Cardiac fibroblast (primary cell): ENCODE measurements at regions not wholly inside any gene's neighbourhood (a gene's known extent, or its start where the extent isn't known, plus 50 kb on each side); places are given as distances from the start of the nearest gene placed in this dataset.
A peak's percentile ranks its signal among the peaks of the same experiment; 100 is the strongest.

Source experiments
- DNase-seq, 2 donors: peaks; one replicate each; pipeline versions ENCODE4 v3.0.0 to v3.0.0-alpha.2; 2010; ENCODE audit warnings: low read depth in 2 of 2
- H3K4me3 ChIP-seq, 2 donors: replicated peaks in 1 of 2; 1 replicate in 1 of 2; 2 replicates in 1 of 2; pipeline ENCODE4 v1.5.1; 2011; ENCODE audit warnings: low read depth in 2 of 2, low read length in 2 of 2, mild to moderate bottlenecking in 2 of 2, moderate library complexity in 1 of 2
- CTCF ChIP-seq: IDR thresholded peaks from one replicate; pipeline ENCODE4 v1.5.1; 2011; ENCODE audit warnings: low read depth, mild to moderate bottlenecking, low read length, inconsistent platforms

- TF ChIP-seq CTCF, result no peak
- no peak for DNase-seq
- H3K4me3 ChIP-seq, result no peak overlapping the region
Measured at GRCh38 chr21:32093646-32094462, 185.0 kb downstream of the MIS18A start.

GRCh38 chr21:32090956-32091355, 187.9 kb downstream of the MIS18A start:
- DNase-seq, result no peak
- H3K4me3 ChIP-seq, result no peak overlapping the region
- TF ChIP-seq CTCF, result no peak

DNA sequence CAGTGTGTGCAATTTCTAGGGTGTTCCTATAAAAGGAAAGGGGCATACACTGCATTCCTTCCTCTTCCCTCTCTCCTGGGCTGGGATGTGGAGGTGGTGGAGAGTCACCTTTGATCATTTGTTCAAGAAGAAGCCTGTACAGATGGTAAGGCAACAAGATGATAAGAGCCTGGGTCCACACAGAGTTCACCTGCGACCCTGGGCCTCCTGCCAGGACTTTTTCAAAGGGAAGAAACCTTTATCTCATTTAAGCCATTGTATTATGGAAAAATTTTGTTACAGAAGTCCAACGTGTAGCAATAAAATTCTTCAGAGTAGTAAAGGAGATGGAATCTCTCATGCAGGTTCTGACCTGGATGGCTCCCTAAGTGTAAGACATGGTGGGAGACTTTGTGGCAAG, 189.1 kb downstream of the MIS18A start:
- no peak for TF ChIP-seq CTCF
- DNase-seq, result no peak
- H3K4me3 ChIP-seq, result no peak overlapping the region

GRCh38 chr21:32088471-32088870, 190.4 kb downstream of the MIS18A start:
- no peak for DNase-seq
- no peak overlapping the region for H3K4me3 ChIP-seq
- no peak for TF ChIP-seq CTCF

- TF ChIP-seq CTCF, result no peak
- DNase-seq, result no peak
- H3K4me3 ChIP-seq, result no peak overlapping the region
Measured at GRCh38 chr21:32087447-32087846, 191.4 kb downstream of the MIS18A start.

- DNase-seq, result peak in 1 of 2 donors; percentile 8
- TF ChIP-seq CTCF, result no peak
- H3K4me3 ChIP-seq, result no peak overlapping the region
Measured at GRCh38 chr21:32083197-32083596, 195.7 kb downstream of the MIS18A start.

DNA sequence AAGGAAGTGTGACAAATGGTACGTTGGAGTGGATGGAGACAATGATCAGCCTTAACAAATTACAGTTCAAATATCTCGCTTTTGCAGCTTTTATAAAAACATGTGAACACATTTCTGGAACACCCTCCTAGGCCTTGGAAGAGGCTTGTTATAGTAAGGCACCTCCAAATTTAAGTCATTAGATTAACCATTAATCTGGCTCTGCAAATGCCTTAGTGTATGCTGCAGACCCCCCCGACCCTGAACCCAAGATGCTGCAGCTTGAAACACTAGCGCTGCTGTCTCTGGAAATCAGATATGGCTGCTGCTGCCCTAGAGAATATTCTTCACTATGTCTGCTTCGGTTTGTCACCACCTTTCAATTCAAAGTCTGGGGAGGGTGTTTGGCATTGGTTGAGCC, 196.4 kb downstream of the MIS18A start:
- no peak for DNase-seq
- no peak for TF ChIP-seq CTCF
- no peak overlapping the region for H3K4me3 ChIP-seq
